HepG2 (cell line): ENCODE measurements at regions not wholly inside any gene's neighbourhood (a gene's known extent, or its start where the extent isn't known, plus 50 kb on each side); places are given as distances from the start of the nearest gene placed in this dataset.
"Not testable (repeated sequence)": the region's sequence is repeated elsewhere in the genome, so short reads cannot be mapped to it uniquely, and the experiment has no call there.

Source experiments
- CREB1 ChIP-seq, 2 experiments: fragments of 450-650 bp in 1 of 2; IDR thresholded peaks; 2 replicates each; pipeline ENCODE4 v1.6.1; 2016 to 2017; ENCODE audit warnings: control low read depth in 1 of 2, mild to moderate bottlenecking in 1 of 2, missing compliant biosample characterization in 1 of 2, missing genetic modification characterization in 1 of 2
- EED ChIP-seq: sonication (generic); formaldehyde crosslinking; IDR thresholded peaks from 2 replicates; pipeline ENCODE4 v1.5.0; 2020; ENCODE audit warnings: mild to moderate bottlenecking, missing genetic modification reagents
- ELK4 ChIP-seq: sonication (generic); formaldehyde crosslinking; IDR thresholded peaks from 2 replicates; pipeline ENCODE4 v1.9.0; 2021; ENCODE audit warnings: missing genetic modification reagents, borderline replicate concordance
- FOXJ3 ChIP-seq: sonication (generic); formaldehyde crosslinking; IDR thresholded peaks from 2 replicates; pipeline ENCODE4 v1.4.0; 2020; ENCODE audit warnings: missing genetic modification reagents, mild to moderate bottlenecking, borderline replicate concordance
- MAFG ChIP-seq: sonication (generic); formaldehyde crosslinking; IDR thresholded peaks from 2 replicates; pipeline ENCODE4 v1.5.1; 2020; ENCODE audit warnings: mild to moderate bottlenecking, missing genetic modification reagents
- MEIS2 ChIP-seq: sonication (generic); formaldehyde crosslinking; IDR thresholded peaks from 2 replicates; pipeline ENCODE4 v1.9.0; 2021; ENCODE audit warnings: mild to moderate bottlenecking, missing genetic modification reagents
- PCBP1 ChIP-seq: fragments of 200-400 bp; formaldehyde crosslinking; IDR thresholded peaks from 2 replicates; pipeline ENCODE4 v1.6.1; 2017; ENCODE audit warnings: mild to moderate bottlenecking, low read depth, low read length, borderline replicate concordance
- POLR2AphosphoS5 ChIP-seq: IDR thresholded peaks from 2 replicates; pipeline ENCODE4 v1.6.1; 2012; ENCODE audit warnings: low read depth, low read length

GRCh38 chr9:40221596-40222233 is 866.2 kb downstream of the SPATA31A1 start:
- not testable (repeated sequence) for TF ChIP-seq CREB1 (IDR thresholded peaks at IDR 0.05); CREB1 (CRISPR knock-in tag; IDR thresholded peaks at IDR 0.05); EED; FOXJ3 (CRISPR knock-in tag); MEIS2 (CRISPR knock-in tag); POLR2AphosphoS5; PCBP1; ELK4 (CRISPR knock-in tag); MAFG (CRISPR knock-in tag)
